ENCODE measurements at regions not wholly inside any gene's neighbourhood (a gene's known extent, or its start where the extent isn't known, plus 50 kb on each side); places are given as distances from the start of the nearest gene placed in this dataset.

GRCh38 chrX:119999087-119999634 is 55.6 kb upstream of the NKAP start:
- no peak for TF ChIP-seq CTCF (IDR thresholded peaks at IDR 0.05)
- TF ChIP-seq EZH2 (IDR thresholded peaks at IDR 0.05; ENCODE audit: borderline replicate concordance, insufficient read depth, low read depth, low read length, poor library complexity, severe bottlenecking): no peak

Data from B cell (primary cell).